ENCODE measurements at regions not wholly inside any gene's neighbourhood (a gene's known extent, or its start where the extent isn't known, plus 50 kb on each side); places are given as distances from the start of the nearest gene placed in this dataset.

DNA sequence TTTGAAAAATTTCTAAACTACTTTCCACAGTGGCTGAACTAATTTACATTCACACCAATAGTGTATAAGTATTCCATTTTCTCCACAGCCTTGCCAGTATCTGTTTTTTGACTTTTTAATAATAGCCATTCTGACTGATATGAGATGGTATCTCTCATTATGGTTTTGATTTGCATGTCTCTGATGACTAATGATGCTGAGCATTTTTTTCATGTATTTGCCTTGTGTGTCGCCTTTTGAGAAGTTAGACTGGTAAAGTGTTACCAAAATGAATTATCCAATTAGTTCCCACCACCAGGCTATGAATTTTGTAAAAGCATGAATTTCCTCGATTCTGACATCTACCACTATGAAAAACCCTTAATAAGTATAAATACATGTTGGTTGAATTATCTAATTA, 242.2 kb upstream of the GK2 start:
- TF ChIP-seq, protein P1, sequence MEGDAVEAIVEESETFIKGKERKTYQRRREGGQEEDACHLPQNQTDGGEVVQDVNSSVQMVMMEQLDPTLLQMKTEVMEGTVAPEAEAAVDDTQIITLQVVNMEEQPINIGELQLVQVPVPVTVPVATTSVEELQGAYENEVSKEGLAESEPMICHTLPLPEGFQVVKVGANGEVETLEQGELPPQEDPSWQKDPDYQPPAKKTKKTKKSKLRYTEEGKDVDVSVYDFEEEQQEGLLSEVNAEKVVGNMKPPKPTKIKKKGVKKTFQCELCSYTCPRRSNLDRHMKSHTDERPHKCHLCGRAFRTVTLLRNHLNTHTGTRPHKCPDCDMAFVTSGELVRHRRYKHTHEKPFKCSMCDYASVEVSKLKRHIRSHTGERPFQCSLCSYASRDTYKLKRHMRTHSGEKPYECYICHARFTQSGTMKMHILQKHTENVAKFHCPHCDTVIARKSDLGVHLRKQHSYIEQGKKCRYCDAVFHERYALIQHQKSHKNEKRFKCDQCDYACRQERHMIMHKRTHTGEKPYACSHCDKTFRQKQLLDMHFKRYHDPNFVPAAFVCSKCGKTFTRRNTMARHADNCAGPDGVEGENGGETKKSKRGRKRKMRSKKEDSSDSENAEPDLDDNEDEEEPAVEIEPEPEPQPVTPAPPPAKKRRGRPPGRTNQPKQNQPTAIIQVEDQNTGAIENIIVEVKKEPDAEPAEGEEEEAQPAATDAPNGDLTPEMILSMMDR (IDR thresholded peaks at IDR 0.05), result no peak
- no peak for TF ChIP-seq POLR2A (IDR thresholded peaks at IDR 0.05)
- ATAC-seq (no peak), DNase-seq (no peak)
- Histone ChIP-seq H3K27me3 (no peaks in the 10 kb centered on the region), H3K36me3 (replicated peaks in 1 of 2; ENCODE audit: insufficient read depth in 1 of 2, low read depth in 2 of 2) (no peaks in the 10 kb centered on the region), H3K9me3 (no peaks in the 10 kb centered on the region), H3K27ac (no peak overlapping the region), H3K4me1 (peaks cover 25% of the 10 kb centered on the region), H3K4me3 (no peak overlapping the region)
- intact Hi-C loops (cut with DNase I), result no loop called here
- WGBS, 2 donors, result 78 to 89% methylated on average over 2 of the region's 2 CpGs

DNA sequence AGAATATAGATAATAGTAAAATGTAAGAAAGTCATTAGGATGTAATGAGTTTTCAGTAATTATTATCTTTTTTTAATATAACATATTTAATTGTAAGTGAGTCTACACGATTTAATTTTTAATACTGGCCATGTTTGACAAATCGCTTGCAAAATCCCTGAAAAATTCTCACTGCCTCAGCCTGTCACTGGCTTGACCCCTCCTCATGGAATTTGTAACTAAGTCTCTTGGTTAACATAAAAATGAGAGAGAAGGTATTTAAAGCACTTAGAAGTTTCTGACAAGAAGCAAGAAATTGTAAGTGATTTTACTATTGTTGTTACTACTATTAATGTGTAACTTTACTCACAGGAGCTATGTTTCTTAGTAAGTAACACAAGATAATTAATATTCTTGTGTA, 237.9 kb upstream of the GK2 start:
- peaks cover 8% of the 10 kb centered on the region for H3K4me1 ChIP-seq

DNA sequence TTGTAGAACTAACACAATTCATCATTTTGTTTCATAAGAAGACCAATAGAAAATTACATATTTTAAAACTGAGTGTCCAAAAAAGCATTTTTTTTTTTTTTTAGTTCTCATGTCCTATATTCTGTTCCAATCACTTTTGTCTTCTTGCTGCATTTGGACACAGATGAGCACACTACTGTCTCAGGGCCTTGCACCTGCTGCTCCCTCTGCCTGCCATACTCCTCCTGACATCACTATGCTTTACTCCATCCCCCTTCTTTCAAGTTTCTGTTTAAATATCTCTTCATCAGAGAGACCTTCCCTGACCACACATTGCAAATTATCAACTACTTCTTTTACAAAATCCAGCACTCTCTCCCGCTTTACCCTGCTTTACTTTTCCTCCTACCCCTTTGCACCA, 230.7 kb upstream of the GK2 start:
- H3K9me3 ChIP-seq, result no peaks in the 10 kb centered on the region
- DNase-seq (no peak), ATAC-seq (no peak)
- H3K27ac ChIP-seq, result no peak overlapping the region
- intact Hi-C loops (cut with DNase I), result no loop called here
- no peak overlapping the region for H3K4me3 ChIP-seq
- H3K4me1 ChIP-seq, result no peaks in the 10 kb centered on the region
- no peaks in the 10 kb centered on the region for H3K36me3 ChIP-seq (replicated peaks in 1 of 2; ENCODE audit: insufficient read depth in 1 of 2, low read depth in 2 of 2)
- H3K27me3 ChIP-seq, result no peaks in the 10 kb centered on the region
- no peak for TF ChIP-seq POLR2A (IDR thresholded peaks at IDR 0.05)
- TF ChIP-seq, protein P1 (IDR thresholded peaks at IDR 0.05), result no peak
- WGBS, 2 donors, result 96 to 97% methylated on average over 1 of the region's 1 CpG

More for the DNA sequence above, 237.9 kb upstream of the GK2 start:
- H3K27ac ChIP-seq, result no peak overlapping the region
- no peaks in the 10 kb centered on the region for H3K27me3 ChIP-seq
- TF ChIP-seq, protein P1 (IDR thresholded peaks at IDR 0.05), result no peak
- TF ChIP-seq POLR2A (IDR thresholded peaks at IDR 0.05), result no peak
- ATAC-seq (no peak), DNase-seq (no peak)
- no peaks in the 10 kb centered on the region for H3K9me3 ChIP-seq
- no peak overlapping the region for H3K4me3 ChIP-seq
- intact Hi-C loops (cut with DNase I), result no loop called here
- 61 to 69% methylated on average over 2 of the region's 2 CpGs for WGBS, 2 donors
- H3K36me3 ChIP-seq (replicated peaks in 1 of 2; ENCODE audit: insufficient read depth in 1 of 2, low read depth in 2 of 2), result no peaks in the 10 kb centered on the region

DNA sequence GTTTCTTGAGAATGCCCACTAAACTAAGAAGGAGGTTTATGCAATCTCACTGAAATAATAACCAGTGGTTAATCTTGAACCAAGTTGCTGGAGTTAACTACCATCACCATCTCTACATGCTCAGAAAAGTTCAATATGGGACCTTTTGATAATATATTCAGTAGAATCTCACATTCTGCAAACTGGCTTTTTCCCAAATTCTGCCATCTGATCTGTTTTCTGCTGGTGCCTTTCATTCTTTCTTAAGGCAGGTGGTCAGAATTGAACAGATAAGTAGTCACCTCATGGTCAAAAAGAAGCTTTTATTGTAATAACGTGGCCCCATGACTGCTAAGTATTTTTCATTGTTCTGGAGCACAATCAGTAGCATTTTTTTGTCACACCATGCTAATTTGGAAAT, 229.0 kb upstream of the GK2 start:
- WGBS, 2 donors, result 62 to 71% methylated on average over 1 of the region's 1 CpG
- Histone ChIP-seq H3K4me3 (no peak overlapping the region), H3K27me3 (no peaks in the 10 kb centered on the region), H3K27ac (no peak overlapping the region), H3K9me3 (no peaks in the 10 kb centered on the region), H3K36me3 (replicated peaks in 1 of 2; ENCODE audit: insufficient read depth in 1 of 2, low read depth in 2 of 2) (no peaks in the 10 kb centered on the region), H3K4me1 (no peaks in the 10 kb centered on the region)
- DNase-seq, result no peak
- TF ChIP-seq POLR2A (IDR thresholded peaks at IDR 0.05), result no peak
- TF ChIP-seq, protein P1 (IDR thresholded peaks at IDR 0.05), result no peak
- intact Hi-C loops (cut with DNase I), result no loop called here
- ATAC-seq, result no peak

DNA sequence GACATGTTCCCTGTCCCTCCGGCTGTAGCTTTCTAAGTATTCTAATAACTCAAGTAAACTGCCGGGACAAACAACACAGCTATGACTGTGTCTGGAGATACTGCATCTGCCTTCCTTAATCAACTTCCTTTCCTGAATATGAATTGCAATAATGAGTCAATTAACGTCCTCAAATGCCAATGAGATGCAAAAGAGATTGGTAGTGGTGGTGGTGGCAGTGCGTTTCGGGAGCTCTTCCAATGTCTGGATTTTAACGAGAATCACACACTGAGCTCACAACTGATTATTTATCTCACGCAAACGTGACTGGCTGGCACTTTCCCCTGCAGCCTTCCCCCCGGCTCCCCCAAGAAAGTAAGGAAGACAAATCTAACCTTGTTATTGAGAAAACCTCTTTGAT, 226.1 kb upstream of the GK2 start:
- no peak overlapping the region for H3K4me3 ChIP-seq
- ATAC-seq (no peak), DNase-seq (no peak)
- TF ChIP-seq, protein P1 (IDR thresholded peaks at IDR 0.05), result no peak
- no peak for TF ChIP-seq POLR2A (IDR thresholded peaks at IDR 0.05)
- intact Hi-C loops (cut with DNase I), result no loop called here
- H3K4me1 ChIP-seq, result no peaks in the 10 kb centered on the region
- H3K9me3 ChIP-seq, result no peaks in the 10 kb centered on the region
- WGBS, 2 donors, result 62 to 72% methylated on average over 9 of the region's 9 CpGs
- H3K27me3 ChIP-seq, result no peaks in the 10 kb centered on the region
- no peaks in the 10 kb centered on the region for H3K36me3 ChIP-seq (replicated peaks in 1 of 2; ENCODE audit: insufficient read depth in 1 of 2, low read depth in 2 of 2)
- no peak overlapping the region for H3K27ac ChIP-seq
